Renal cortex interstitium (tissue), 11 donors: ENCODE measurements at regions not wholly inside any gene's neighbourhood (a gene's known extent, or its start where the extent isn't known, plus 50 kb on each side); places are given as distances from the start of the nearest gene placed in this dataset.
"Not testable (repeated sequence)": the region's sequence is repeated elsewhere in the genome, so short reads cannot be mapped to it uniquely, and the experiment has no call there.

ENCODE experiments used
- DNase-seq, 11 donors: peaks; one replicate each; pipeline ENCODE4 v3.0.0-alpha.2; 2013; ENCODE audit warnings: low read depth in 9 of 11, low spot score in 4 of 11; ENCODE audit errors: extremely low read depth in 1 of 11

DNA sequence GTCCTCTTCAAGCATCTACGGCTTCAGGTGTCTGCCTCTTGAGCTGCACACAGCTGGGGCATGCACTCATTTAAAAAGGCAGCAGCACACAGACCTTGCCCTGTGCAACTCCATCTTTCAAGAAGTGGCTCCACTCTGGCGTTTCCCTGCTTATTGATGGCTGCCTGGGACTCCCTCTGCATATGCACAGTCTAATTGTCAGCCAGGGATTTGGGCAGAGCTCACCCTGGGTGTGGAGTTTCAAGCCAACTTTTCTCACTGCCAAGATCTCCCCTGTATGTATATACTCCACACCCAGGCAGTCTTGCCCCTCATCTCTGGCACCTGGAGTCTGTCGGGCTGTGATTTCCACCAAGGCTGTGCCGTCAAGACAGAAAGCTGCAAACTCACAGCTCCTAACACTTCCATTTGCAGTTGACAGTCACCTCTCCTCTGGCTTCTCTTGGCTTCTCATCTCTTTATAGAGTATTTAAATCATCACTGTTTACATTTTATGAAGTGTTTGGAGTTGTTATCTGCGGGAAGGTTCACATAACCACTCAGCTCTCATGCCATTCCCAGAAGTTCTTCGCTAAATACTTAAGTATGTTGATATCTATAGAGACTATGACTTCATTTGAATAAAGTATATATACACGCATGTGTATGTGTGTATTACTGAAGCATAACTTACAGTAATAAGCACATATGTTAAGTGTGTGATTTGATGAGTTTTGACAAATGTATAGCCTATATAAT is 130.5 kb upstream of the ZNF469 start:
- DNase-seq: not testable (repeated sequence)

DNA sequence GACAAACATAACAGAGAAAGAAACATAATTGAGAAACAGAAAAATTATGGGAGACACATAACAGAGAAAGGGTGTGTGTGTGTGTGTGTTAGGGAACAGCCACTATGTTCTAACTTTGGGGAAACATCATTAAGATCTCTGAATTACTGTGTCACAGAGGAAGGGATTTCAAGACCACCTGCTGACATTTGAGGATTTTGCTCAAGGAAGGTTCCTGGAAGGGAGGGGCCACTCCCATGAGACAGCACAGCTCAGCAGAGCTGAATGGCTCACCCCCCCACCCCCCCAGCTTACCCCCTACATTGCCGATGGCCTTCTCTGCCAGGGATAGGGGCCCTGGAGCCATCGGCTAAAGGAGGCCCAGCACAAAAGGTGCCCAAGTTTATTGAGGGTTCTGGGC is 124.6 kb upstream of the ZNF469 start:
- not testable (repeated sequence) for DNase-seq

DNA sequence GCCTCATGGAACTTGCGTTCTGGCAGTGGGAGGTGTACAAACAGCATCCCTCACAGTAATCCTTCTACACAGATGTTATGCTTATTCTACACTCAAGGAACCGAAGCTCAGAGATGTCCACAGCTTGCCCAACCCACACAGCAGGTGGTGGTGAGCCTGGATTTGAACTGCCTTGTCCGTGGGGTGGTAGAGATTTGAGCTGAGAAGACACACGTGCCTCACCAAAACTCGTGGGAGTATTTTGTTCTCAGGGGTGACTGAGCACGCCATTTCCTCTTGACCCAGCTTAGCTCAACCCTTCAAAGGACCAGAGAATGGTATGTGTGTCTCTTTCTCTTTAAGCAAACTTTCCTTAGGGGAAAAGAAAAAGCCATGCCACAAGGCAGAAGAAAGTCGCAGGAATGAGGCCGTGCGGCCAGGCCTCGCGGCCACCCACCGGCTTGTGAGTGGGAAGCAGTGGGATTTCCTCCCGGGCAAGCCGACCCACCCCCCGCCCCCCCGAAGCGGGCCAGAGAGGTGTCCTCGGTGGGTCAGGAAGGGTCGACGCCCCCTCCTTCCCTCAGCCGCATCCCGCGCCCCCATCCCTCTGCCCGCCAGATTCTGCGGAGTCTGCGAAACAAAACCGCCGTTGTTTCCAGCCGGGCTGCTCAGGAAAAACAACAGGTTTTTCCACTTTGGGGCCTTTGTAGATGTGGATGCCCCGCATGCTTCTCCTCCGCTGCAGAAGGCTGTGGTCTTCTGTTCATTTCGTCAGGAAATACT is 123.8 kb upstream of the ZNF469 start:
- DNase-seq: not testable (repeated sequence)

DNA sequence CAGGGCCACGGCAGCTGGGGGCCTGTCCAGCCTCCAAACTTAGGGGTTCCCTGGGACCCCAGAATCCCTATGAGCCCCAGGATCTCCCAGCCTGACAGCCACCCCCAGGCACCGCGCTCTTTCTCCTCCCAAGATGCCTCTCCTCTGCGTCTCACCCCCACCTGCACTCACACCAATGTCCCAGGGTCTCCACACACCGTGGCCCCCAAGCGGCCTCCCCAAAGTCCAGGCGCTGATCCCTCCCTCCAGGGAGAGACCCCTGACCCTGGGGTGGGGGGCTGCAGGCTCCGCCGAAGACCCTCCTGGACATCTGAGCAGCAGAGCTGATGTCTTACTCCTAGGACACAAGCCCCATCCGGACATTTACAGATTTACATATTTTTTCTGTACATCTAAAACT is 123.2 kb upstream of the ZNF469 start:
- DNase-seq: not testable (repeated sequence)

DNA sequence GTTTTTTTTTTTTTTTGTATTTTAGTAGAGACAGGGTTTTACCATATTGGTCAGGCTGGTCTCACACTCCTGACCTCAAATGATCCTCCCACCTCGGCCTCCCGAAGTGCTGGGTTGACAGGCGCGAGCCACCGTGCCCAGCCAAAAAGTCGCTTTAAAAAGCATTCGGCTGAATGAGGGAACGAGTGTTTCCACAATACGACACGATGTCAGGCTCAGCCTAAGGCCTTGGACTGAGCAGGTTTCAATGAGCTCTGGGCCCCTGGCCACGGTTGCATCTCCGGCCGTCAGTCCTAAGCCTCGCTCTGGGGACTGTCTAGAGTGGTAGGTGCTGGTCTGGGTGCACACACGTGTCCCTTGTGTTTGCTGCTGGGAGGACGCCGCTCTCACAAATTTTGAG is 122.6 kb upstream of the ZNF469 start:
- not testable (repeated sequence) for DNase-seq

DNA sequence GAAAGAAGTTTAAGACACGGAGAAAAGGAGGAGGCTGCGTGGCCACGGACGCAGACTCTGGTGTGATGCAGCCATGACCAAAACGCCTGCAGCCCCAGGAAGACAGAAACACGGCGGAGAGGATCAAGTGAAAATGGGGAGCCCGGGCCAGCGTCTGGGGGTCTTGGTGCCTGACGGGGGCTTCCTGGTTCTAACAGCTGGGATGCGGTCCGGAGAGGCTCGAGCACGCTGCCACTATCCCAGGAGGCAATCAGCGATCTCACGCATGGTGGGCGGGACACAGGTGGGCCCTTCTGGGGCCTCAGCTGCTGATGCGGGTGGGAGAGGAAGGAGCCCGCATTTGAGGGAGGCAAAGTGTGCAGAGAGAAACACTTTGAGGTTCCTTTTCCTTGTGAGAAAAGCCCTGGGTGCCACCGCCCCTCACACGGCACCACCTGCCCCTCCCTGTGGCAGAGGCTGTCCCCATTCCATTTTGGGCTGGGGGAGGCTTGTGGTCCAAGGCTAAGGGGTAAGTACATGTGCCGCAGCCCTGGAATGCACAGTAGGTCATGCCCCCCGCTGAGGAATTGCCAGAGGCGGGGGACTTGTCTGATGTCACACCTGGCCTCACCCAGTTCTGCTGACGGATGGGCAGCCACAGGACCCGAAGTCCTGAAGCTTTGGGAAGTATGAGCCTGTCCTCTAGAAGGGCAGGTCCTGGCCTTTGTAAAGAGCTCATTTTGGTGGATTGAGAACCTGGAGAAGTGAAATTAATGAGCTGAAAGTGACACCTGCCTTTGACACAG is 121.7 kb upstream of the ZNF469 start:
- not testable (repeated sequence) for DNase-seq

DNA sequence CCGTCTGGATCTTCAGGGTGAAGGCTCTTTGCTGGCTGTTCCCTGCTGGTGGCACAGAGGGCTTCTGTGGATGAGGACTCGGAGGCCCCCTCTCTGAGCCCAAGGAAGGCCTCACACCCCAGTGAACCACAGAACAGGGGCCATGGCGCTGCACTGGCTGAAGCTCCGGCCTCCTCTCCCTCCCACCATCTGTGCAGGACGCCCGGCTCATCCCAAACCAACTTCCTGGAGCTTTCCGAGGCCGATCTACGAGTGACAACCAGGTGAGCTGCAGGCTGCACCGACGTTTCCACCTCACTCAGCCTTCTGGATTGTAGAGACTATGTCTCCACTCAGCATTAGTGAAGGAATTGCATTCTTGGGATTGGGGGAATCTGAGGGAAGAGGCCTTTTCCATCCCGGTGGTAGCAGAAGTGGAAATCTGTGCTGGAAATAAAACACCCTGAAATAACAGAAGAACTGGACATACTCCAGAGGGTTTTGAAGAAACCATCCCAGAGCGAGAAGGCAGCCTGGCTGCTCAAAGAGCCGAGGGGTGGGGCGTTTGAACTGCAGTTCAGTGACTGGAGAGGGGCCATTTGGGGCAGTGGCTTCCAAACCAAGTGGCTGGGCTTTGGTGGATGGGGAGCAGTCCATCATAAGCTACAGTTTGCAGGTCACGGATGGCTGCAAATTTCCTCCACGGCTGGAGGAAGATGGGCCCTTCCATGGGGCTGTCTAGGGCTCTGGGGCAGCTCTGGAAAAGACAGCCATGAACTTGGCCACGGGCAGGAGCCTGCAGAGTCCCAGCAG is 120.7 kb upstream of the ZNF469 start:
- not testable (repeated sequence) for DNase-seq

DNA sequence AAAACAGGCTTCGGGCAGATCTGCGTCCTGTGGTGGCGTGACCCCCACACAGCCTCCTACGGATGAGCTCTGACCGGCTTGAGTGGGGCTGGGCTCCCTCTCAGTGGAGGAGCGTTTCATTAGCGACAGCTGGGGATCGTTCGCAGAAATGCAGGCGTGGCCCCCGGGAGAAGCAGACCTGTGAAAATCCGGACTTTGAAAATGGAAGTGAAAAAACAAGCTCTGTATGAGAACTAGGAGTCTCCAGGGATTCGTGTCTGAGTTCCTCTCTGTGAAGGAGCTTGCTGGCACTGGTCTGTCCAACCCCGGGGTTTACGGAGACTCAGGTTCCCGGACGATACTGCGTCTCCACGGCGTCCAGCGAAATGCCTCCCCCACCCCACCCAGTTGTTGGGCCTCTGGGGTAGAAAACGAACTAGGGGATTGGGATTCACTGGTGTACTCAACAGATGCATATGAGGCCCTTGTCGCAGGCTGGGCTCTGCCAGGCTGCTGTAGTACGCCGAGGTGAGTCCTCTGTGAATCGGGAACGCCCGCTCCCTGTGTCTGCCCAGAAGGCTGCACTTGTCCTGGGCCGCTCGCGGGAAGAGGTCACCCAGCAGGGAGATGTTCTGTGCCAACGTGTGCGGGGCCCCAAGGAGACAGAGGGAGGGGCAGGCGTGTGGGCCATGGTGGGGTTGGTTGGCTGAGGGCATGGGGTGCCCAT is 119.7 kb upstream of the ZNF469 start:
- DNase-seq: peak in 4 of 11 donors; percentile 44 to 65 (median 49)

DNA sequence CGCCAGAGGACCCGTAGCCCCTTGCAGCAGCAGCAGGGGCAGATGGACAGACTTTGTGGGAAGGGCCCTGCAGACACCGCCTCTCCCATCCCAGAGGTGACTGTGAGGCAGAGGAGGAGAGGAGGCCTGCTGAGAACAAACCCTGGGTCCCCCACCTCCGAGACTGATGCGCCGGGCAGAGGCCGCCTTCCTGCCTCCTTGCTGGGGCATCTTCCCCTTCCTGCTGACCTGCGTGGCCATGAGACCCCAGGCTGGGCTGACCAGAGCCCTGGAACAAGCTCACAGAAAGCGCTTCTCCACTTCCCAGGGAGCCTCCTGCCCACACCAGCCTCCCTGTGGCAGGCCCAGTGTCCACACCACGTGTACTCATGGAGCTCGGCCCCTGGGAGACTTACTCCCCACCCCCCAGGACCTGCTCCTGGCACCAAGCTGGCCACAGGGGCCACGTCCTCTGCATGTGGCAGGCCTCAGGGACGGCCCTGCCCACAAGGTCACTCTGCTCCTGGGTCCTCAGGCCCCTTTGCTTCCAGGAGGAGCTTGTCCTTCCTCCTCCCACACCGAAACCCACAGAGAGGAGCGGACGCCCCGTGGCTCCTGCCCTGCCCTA is 119.0 kb upstream of the ZNF469 start:
- DNase-seq: not testable (repeated sequence)

DNA sequence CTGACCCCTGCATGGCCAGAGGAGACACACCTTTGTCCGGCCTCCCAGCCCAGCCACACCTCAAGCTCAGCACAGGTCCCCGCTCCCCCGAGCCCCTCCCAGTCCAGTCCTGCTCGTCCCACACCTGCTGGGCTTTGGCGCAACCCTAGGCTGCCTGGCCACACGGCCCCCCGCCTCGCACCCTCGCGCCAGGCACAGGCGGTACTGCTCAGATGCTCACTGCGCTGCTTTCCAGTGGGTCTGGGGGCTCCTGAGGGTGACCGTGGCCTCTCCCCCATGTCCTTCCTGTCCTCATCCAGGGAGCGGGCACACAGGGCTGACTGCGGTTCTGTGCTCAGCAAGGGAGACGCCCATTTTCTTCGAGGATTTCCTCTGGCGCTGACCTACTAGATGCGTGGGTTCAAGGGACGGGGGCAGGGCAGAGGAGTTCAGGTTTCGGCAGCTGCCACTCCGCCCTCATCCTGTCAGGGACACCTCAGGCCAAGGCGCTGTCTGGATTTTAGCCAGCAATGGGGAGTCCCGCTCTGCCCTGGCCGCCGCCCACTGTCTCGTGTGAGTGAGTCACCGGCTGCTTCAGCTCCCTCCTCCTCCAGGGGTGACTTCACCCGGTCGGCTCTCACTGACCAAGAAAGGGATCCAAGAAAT is 118.0 kb upstream of the ZNF469 start:
- DNase-seq: peak in 3 of 11 donors; percentile 37 to 54 (median 52)

DNA sequence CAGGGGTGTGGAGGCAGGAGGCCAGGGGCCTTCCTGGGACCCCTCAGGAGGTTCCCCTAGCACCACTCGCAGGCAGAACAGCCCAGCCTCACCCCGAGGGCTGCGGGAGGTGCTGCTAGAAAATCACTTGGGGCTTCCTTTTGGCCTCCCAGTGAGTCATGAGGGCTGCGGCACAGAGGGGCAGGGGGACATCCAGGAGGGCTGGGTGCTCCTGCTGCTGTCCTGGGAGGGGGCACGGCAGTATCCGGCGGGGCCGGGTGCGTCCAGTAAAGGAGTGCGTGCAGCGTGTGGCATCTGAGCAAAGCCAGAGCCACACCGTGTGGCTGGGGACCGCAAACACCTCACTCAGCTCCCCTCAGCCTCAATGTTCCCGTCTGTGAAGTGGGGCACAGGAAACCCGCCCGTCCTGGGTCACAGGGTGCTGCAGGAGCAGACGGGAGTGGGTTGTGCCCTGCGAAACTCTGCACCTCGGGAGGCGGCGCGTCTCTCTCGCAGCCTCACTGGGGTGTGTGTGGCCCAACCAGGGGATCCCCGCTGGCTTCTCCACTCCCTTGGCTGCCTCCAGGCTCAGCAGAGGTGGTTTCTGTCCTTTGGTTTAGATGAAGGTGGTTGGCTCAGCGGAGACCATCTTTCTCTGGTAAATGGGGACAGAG is 117.3 kb upstream of the ZNF469 start:
- DNase-seq: not testable (repeated sequence)

DNA sequence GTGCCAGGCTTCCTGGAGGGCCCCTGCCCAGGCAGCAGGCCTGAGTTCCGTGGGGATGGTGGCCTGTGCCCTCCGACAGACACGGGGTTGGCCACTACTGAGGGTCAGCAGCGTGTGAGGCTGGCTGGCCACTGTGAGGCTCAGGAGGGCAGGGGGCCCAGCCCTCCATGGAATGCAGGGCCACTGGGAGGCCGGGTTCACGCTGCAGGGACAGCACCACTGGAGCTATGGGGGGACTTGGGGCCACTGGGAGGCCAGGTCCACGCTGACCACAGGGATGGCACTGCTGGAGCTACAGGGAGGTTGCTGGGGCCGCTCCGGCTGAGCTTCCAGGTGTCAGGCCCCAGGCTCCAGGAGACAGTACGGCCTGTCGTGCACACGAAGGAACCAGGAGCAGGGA is 116.7 kb upstream of the ZNF469 start:
- not testable (repeated sequence) for DNase-seq

DNA sequence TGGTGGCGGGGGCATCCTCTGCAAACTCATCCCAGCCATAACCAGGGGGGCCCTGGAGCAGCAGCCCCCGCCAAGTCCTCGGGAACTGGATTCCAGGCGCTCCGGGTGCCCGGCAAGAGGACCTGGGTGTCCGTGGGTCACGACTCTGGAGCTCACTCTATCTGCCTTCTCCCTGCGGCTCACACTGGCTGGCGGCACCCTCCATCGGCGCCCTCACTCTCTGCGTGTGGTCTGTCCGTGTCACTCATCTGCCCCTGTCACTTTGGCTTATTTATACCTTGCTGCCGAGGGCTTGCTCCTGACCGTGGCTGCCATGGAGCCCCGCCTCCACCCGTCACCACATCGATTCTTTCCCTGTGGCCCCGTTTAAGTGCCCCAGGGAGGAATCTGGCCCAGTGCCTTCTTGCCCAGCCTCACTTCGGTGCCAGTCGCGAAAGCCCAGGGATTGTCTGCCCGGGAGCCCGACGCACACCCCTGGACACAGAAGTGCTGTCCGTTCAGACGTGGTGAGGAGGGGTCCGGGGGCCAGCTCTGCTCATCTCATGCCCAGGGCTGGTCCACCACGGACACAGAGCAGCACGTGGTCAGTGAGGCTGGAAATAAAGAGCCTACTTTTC is 115.7 kb upstream of the ZNF469 start:
- not testable (repeated sequence) for DNase-seq

DNA sequence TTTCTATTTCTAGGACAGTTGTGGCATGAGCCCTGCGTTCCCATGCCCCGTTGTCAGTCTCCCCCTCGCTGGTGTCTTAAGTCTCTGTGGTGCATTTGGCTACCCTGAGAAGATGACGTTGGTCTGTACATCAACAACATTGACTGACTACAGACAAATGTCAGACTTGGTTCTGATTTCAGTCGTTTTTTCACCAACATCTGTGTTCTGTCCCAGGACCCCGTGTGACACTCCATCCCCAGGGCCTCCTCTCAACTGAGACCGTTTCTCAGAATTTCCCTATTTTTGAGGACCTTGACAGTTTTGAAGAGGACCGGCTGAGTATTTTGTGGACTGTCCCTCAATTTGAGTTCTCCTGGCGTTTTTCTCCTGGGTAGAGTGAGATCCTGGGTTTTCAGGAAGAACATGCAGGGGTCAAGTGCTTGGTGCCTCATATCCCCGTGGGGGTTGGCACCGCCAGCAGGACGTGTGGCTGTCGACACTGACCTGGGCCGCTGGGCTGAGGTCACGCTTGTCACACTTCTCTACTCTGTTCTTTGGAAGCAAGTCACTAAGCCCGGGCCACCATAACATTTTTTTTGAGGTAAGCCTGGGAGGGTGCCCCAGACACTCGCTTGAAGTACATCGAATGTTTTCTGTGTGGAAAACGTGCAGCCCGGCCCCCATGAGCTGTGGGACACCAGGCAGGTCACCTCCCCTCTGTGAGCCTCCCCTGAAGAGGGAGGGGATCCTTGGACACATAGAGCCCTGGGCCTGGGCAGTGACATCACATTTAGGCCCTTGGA is 114.4 kb upstream of the ZNF469 start:
- DNase-seq: not testable (repeated sequence)

DNA sequence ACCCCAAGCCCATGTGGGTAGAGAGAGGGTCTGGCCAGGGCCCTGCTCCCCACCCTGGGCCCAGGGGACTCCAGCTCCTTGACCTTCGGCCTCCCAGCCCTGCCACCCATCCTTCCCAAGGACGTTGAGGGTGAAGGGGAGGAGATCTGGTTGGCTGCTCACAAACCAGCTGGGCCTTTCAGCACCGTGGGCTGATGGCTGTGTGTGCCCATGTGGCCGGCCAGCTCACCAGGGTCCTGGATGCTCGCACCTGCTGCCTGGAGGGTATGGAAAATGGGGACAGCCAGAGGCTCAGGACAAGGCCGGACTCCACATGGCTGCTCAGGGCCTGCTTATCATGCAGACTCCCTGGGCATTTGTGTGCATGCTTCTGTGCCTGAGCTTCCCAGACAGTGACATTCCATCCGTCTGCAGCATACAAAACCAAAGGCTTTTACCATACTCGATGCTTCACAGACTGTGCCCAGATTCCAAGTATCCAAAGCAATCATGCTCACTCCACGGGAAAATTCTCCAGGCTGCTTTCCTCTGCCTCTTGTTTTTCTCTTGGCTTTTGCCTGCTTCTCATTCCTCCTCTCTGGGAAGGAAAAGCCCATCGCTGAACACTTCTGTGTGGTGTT is 112.5 kb upstream of the ZNF469 start:
- DNase-seq: not testable (repeated sequence)
